ENCODE measurements at regions not wholly inside any gene's neighbourhood (a gene's known extent, or its start where the extent isn't known, plus 50 kb on each side); places are given as distances from the start of the nearest gene placed in this dataset.

DNA sequence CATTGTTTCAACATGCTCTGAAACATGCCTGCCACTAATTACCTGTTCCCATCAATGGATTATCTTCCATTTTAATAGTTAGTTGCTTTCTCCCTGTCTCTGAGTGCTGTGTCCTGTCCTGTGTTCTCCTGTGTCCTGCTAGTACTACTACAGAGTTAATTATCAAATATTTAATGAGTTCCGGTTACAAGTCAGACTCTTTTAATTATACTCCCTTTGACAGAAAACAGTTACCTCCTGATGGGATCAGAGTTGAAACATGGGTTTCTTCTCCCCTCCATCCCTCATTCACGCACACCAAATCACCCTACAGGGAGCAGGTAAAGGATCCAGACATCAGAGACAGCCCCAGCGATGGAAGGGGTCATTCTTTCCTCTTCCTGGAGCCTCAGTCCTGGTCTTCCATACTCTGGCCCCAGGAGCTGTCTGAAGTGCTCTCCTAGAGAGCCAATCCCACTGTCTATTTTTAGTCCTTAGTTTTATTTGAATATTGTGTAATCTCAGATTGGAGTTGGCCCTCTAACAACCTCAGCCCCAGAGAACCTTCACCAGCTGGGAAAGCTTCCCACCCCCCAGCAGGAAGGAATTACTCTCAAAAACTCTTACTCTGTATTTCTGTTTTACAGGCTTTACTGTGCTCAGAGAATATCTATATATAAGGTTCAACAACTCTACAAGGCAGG is 137.0 kb upstream of the C2CD4B start:
- no peak overlapping the region for H3K4ac ChIP-seq (ENCODE audit: low read length)
- H3K9me3 ChIP-seq (replicated peaks in 1 of 2; ENCODE audit: control insufficient read depth in 2 of 2, insufficient read depth in 1 of 2, low read depth in 1 of 2, low read length in 2 of 2): no peaks in the 10 kb centered on the region
- WGBS, 2 donors (ENCODE audit: extremely low coverage in 2 of 2, insufficient read length in 2 of 2, insufficient replicate concordance in 1 of 2): no CpG with 5 or more reads among the region's 3 CpGs
- no peaks in the 10 kb centered on the region for H3K36me3 ChIP-seq (replicated peaks in 1 of 2; ENCODE audit: control insufficient read depth in 2 of 2, insufficient read depth in 2 of 2, low read length in 2 of 2)
- no peak overlapping the region for H3K4me3 ChIP-seq (ENCODE audit: low read length in 2 of 2)
- H2AK5ac ChIP-seq (ENCODE audit: low read depth, low read length): no peak overlapping the region
- H4K91ac ChIP-seq (ENCODE audit: low read depth, low read length, poor library complexity): no peak overlapping the region
- H3K9ac ChIP-seq (ENCODE audit: low read depth, low read length, poor library complexity): no peak overlapping the region
- no peaks in the 10 kb centered on the region for H3K27me3 ChIP-seq (ENCODE audit: control insufficient read depth in 3 of 3, insufficient read depth in 3 of 3, low read depth in 1 of 3, low read length in 3 of 3)
- no peak overlapping the region for H2BK120ac ChIP-seq (ENCODE audit: low read depth, low read length)
- H2BK5ac ChIP-seq (ENCODE audit: low read length): no peak overlapping the region
- H3K27ac ChIP-seq (replicated peaks; ENCODE audit: low read length): no peak overlapping the region
- no peak overlapping the region for H2AFZ ChIP-seq (ENCODE audit: low read length)
- no peak for DNase-seq (ENCODE audit: low spot score)
- H2BK12ac ChIP-seq (ENCODE audit: low read length): no peak overlapping the region
- H3K23ac ChIP-seq (ENCODE audit: low read depth, low read length, poor library complexity): no peak overlapping the region
- no peak overlapping the region for H3K18ac ChIP-seq (ENCODE audit: low read length)
- no peak overlapping the region for H4K8ac ChIP-seq (ENCODE audit: low read depth, low read length)
- no peak overlapping the region for H3K4me2 ChIP-seq (ENCODE audit: insufficient read depth, low read length, poor library complexity, severe bottlenecking)
- no peak overlapping the region for H2BK15ac ChIP-seq (ENCODE audit: low read length)
- H3K79me1 ChIP-seq (ENCODE audit: low read depth, low read length): no peaks in the 10 kb centered on the region
- peaks cover 0 to 2% of the 10 kb centered on the region in 2 donors for H3K4me1 ChIP-seq (ENCODE audit: control insufficient read depth in 2 of 2, insufficient read depth in 1 of 2, low read depth in 1 of 2, low read length in 2 of 2)
- H3K14ac ChIP-seq (ENCODE audit: low read length): no peak overlapping the region

GRCh38 chr15:62306851-62307504 is 141.9 kb upstream of the C2CD4B start:
- H3K79me1 ChIP-seq (ENCODE audit: low read depth, low read length): no peaks in the 10 kb centered on the region
- H2AFZ ChIP-seq (ENCODE audit: low read length): peak overlapping the region; percentile 74
- H3K4ac ChIP-seq (ENCODE audit: low read length): no peak overlapping the region
- H3K4me3 ChIP-seq (ENCODE audit: low read length in 2 of 2): no peak overlapping the region
- peak; percentile 65 for DNase-seq (ENCODE audit: low spot score)
- no peak overlapping the region for H2BK15ac ChIP-seq (ENCODE audit: low read length)
- H3K36me3 ChIP-seq (replicated peaks in 1 of 2; ENCODE audit: control insufficient read depth in 2 of 2, insufficient read depth in 2 of 2, low read length in 2 of 2): no peaks in the 10 kb centered on the region
- no peak overlapping the region for H3K23ac ChIP-seq (ENCODE audit: low read depth, low read length, poor library complexity)
- no peak overlapping the region for H2BK12ac ChIP-seq (ENCODE audit: low read length)
- no peak overlapping the region for H3K27ac ChIP-seq (replicated peaks; ENCODE audit: low read length)
- no peaks in the 10 kb centered on the region for H3K27me3 ChIP-seq (ENCODE audit: control insufficient read depth in 3 of 3, insufficient read depth in 3 of 3, low read depth in 1 of 3, low read length in 3 of 3)
- no peak overlapping the region for H3K9ac ChIP-seq (ENCODE audit: low read depth, low read length, poor library complexity)
- no peak overlapping the region for H3K4me2 ChIP-seq (ENCODE audit: insufficient read depth, low read length, poor library complexity, severe bottlenecking)
- H2BK5ac ChIP-seq (ENCODE audit: low read length): no peak overlapping the region
- H3K14ac ChIP-seq (ENCODE audit: low read length): no peak overlapping the region
- no peak overlapping the region for H3K18ac ChIP-seq (ENCODE audit: low read length)
- no peak overlapping the region for H4K8ac ChIP-seq (ENCODE audit: low read depth, low read length)
- no peak overlapping the region for H2BK120ac ChIP-seq (ENCODE audit: low read depth, low read length)
- no CpG with 5 or more reads among the region's 9 CpGs for WGBS, 2 donors (ENCODE audit: extremely low coverage in 2 of 2, insufficient read length in 2 of 2, insufficient replicate concordance in 1 of 2)
- no peak overlapping the region for H4K91ac ChIP-seq (ENCODE audit: low read depth, low read length, poor library complexity)
- peaks cover 0 to 2% of the 10 kb centered on the region in 2 donors for H3K4me1 ChIP-seq (ENCODE audit: control insufficient read depth in 2 of 2, insufficient read depth in 1 of 2, low read depth in 1 of 2, low read length in 2 of 2)
- H3K9me3 ChIP-seq (replicated peaks in 1 of 2; ENCODE audit: control insufficient read depth in 2 of 2, insufficient read depth in 1 of 2, low read depth in 1 of 2, low read length in 2 of 2): no peaks in the 10 kb centered on the region
- no peak overlapping the region for H2AK5ac ChIP-seq (ENCODE audit: low read depth, low read length)

DNA sequence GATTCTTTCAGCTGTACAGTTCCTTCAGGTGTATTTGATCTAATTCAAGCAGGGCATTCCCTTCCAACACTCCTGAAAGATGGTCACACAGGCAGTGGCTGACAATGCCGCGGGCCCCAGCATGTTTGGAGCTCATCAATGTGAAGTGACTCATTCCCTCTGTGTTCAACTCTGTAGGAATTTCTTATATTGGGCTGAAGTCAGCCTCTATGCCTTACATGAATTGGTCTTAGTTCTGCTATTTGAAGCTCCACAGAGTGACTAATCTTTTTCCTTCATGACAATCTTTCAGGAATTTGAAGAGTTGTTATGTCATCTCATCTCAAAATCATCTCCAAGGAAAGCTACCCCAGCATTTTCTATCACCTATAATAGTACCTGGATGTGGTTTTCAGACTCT is 142.5 kb upstream of the C2CD4B start:
- Histone ChIP-seq H3K23ac (ENCODE audit: low read depth, low read length, poor library complexity) (no peak overlapping the region), H2BK12ac (ENCODE audit: low read length) (no peak overlapping the region), H4K91ac (ENCODE audit: low read depth, low read length, poor library complexity) (no peak overlapping the region), H2AK5ac (ENCODE audit: low read depth, low read length) (no peak overlapping the region), H3K27me3 (ENCODE audit: control insufficient read depth in 3 of 3, insufficient read depth in 3 of 3, low read depth in 1 of 3, low read length in 3 of 3) (no peaks in the 10 kb centered on the region), H4K8ac (ENCODE audit: low read depth, low read length) (no peak overlapping the region), H3K4me3 (ENCODE audit: low read length in 2 of 2) (no peak overlapping the region), H3K27ac (replicated peaks; ENCODE audit: low read length) (no peak overlapping the region), H3K79me1 (ENCODE audit: low read depth, low read length) (no peaks in the 10 kb centered on the region), H3K36me3 (replicated peaks in 1 of 2; ENCODE audit: control insufficient read depth in 2 of 2, insufficient read depth in 2 of 2, low read length in 2 of 2) (no peaks in the 10 kb centered on the region), H3K9me3 (replicated peaks in 1 of 2; ENCODE audit: control insufficient read depth in 2 of 2, insufficient read depth in 1 of 2, low read depth in 1 of 2, low read length in 2 of 2) (no peaks in the 10 kb centered on the region), H2BK120ac (ENCODE audit: low read depth, low read length) (no peak overlapping the region), H3K18ac (ENCODE audit: low read length) (no peak overlapping the region), H3K4ac (ENCODE audit: low read length) (no peak overlapping the region), H2BK15ac (ENCODE audit: low read length) (no peak overlapping the region), H3K4me2 (ENCODE audit: insufficient read depth, low read length, poor library complexity, severe bottlenecking) (no peak overlapping the region), H3K14ac (ENCODE audit: low read length) (no peak overlapping the region), H2BK5ac (ENCODE audit: low read length) (no peak overlapping the region), H3K4me1 (ENCODE audit: control insufficient read depth in 2 of 2, insufficient read depth in 1 of 2, low read depth in 1 of 2, low read length in 2 of 2) (peaks cover 0 to 2% of the 10 kb centered on the region in 2 donors), H2AFZ (ENCODE audit: low read length) (no peak overlapping the region), H3K9ac (ENCODE audit: low read depth, low read length, poor library complexity) (no peak overlapping the region)
- WGBS, 2 donors (ENCODE audit: extremely low coverage in 2 of 2, insufficient read length in 2 of 2, insufficient replicate concordance in 1 of 2): no CpG with 5 or more reads among the region's 2 CpGs
- DNase-seq (ENCODE audit: low spot score): no peak

- no peak for DNase-seq (ENCODE audit: low spot score)
- Histone ChIP-seq H3K4ac (ENCODE audit: low read length) (no peak overlapping the region), H3K4me1 (ENCODE audit: control insufficient read depth in 2 of 2, insufficient read depth in 1 of 2, low read depth in 1 of 2, low read length in 2 of 2) (peaks cover 0 to 4% of the 10 kb centered on the region in 2 donors), H3K27me3 (ENCODE audit: control insufficient read depth in 3 of 3, insufficient read depth in 3 of 3, low read depth in 1 of 3, low read length in 3 of 3) (no peaks in the 10 kb centered on the region), H2AFZ (ENCODE audit: low read length) (no peak overlapping the region), H3K23ac (ENCODE audit: low read depth, low read length, poor library complexity) (no peak overlapping the region), H3K18ac (ENCODE audit: low read length) (no peak overlapping the region), H4K91ac (ENCODE audit: low read depth, low read length, poor library complexity) (no peak overlapping the region), H3K79me1 (ENCODE audit: low read depth, low read length) (no peaks in the 10 kb centered on the region), H3K4me2 (ENCODE audit: insufficient read depth, low read length, poor library complexity, severe bottlenecking) (no peak overlapping the region), H2BK15ac (ENCODE audit: low read length) (no peak overlapping the region), H3K4me3 (ENCODE audit: low read length in 2 of 2) (no peak overlapping the region), H3K27ac (replicated peaks; ENCODE audit: low read length) (no peak overlapping the region), H2BK120ac (ENCODE audit: low read depth, low read length) (no peak overlapping the region), H3K14ac (ENCODE audit: low read length) (no peak overlapping the region), H2BK12ac (ENCODE audit: low read length) (no peak overlapping the region), H2BK5ac (ENCODE audit: low read length) (no peak overlapping the region), H3K9ac (ENCODE audit: low read depth, low read length, poor library complexity) (no peak overlapping the region), H3K9me3 (replicated peaks in 1 of 2; ENCODE audit: control insufficient read depth in 2 of 2, insufficient read depth in 1 of 2, low read depth in 1 of 2, low read length in 2 of 2) (no peaks in the 10 kb centered on the region), H4K8ac (ENCODE audit: low read depth, low read length) (no peak overlapping the region), H3K36me3 (replicated peaks in 1 of 2; ENCODE audit: control insufficient read depth in 2 of 2, insufficient read depth in 2 of 2, low read length in 2 of 2) (no peaks in the 10 kb centered on the region), H2AK5ac (ENCODE audit: low read depth, low read length) (no peak overlapping the region)
- WGBS, 2 donors (ENCODE audit: extremely low coverage in 2 of 2, insufficient read length in 2 of 2, insufficient replicate concordance in 1 of 2): no CpG with 5 or more reads among the region's 2 CpGs
Measured at GRCh38 chr15:62316413-62317060, 151.5 kb upstream of the C2CD4B start.
